Ishikawa (cell line): ENCODE measurements at regions not wholly inside any gene's neighbourhood (a gene's known extent, or its start where the extent isn't known, plus 50 kb on each side); places are given as distances from the start of the nearest gene placed in this dataset.

Source experiments
- CEBPB ChIP-seq: IDR thresholded peaks from 2 replicates; pipeline ENCODE4 v1.6.1; 2012
- CREB1 ChIP-seq: IDR thresholded peaks from 2 replicates; pipeline ENCODE4 v1.6.1; 2012; ENCODE audit warnings: low read depth
- EGR1 ChIP-seq: IDR thresholded peaks from 2 replicates; pipeline ENCODE4 v1.6.1; 2012
- EP300 ChIP-seq: IDR thresholded peaks from 2 replicates; pipeline ENCODE4 v1.6.1; 2012; ENCODE audit warnings: borderline replicate concordance
- FOXM1 ChIP-seq: IDR thresholded peaks from 2 replicates; pipeline ENCODE4 v1.6.1; 2012; ENCODE audit warnings: low read depth, borderline replicate concordance
- NFIC ChIP-seq: IDR thresholded peaks from 2 replicates; pipeline ENCODE4 v1.6.1; 2012
- RAD21 ChIP-seq: IDR thresholded peaks from 2 replicates; pipeline ENCODE4 v1.6.1; 2012; ENCODE audit warnings: low read depth
- TAF1 ChIP-seq: IDR thresholded peaks from 2 replicates; pipeline ENCODE4 v1.6.1; 2012; ENCODE audit warnings: low read depth, mild to moderate bottlenecking
- TCF12 ChIP-seq: IDR thresholded peaks from 2 replicates; pipeline ENCODE4 v1.6.1; 2012; ENCODE audit warnings: low read depth
- TEAD4 ChIP-seq: IDR thresholded peaks from 2 replicates; pipeline ENCODE4 v1.6.1; 2012
- YY1 ChIP-seq: IDR thresholded peaks from 2 replicates; pipeline ENCODE4 v1.6.1; 2012; ENCODE audit warnings: low read depth
- ZBTB7A ChIP-seq: IDR thresholded peaks from 2 replicates; pipeline ENCODE4 v1.6.1; 2012; ENCODE audit warnings: low read depth
- TF ChIP-seq, protein P1 (sequence below): IDR thresholded peaks from 2 replicates; pipeline ENCODE4 v1.6.1; 2012
- TF ChIP-seq, protein P2 (sequence below): IDR thresholded peaks from 2 replicates; pipeline ENCODE4 v1.6.1; 2012; ENCODE audit warnings: low read depth, mild to moderate bottlenecking
- TF ChIP-seq, protein P3 (sequence below): IDR thresholded peaks from 2 replicates; pipeline ENCODE4 v1.6.1; 2012

DNA sequence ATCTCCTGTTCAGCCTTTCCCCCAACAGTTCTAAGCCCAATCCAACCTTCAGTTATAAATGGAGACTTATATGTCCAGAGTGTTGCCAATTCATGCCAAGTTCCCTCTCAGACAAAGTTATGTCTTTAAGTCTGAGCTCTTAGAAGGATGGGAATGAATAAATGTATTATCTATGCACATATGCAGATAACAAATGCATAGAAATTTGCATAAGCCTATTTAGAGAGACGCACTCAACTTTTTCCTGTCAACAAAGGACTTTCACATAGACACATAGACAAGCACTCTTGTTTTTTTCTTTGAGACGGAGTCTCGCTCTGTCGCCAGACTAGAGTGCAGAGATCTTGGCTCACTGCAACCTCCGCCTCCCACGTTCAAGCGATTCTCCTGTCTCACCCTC, 95.1 kb downstream of the SOX9 start:
- no peak for TF ChIP-seq CEBPB
- TF ChIP-seq YY1 = no peak
- no peak for TF ChIP-seq EGR1
- TF ChIP-seq TEAD4 = no peak
- TF ChIP-seq TAF1 = no peak
- TF ChIP-seq, protein P1, sequence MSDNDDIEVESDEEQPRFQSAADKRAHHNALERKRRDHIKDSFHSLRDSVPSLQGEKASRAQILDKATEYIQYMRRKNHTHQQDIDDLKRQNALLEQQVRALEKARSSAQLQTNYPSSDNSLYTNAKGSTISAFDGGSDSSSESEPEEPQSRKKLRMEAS = no peak
- no peak for TF ChIP-seq EP300
- no peak for TF ChIP-seq RAD21
- no peak for TF ChIP-seq CREB1
- no peak for TF ChIP-seq TCF12
- TF ChIP-seq, protein P2, sequence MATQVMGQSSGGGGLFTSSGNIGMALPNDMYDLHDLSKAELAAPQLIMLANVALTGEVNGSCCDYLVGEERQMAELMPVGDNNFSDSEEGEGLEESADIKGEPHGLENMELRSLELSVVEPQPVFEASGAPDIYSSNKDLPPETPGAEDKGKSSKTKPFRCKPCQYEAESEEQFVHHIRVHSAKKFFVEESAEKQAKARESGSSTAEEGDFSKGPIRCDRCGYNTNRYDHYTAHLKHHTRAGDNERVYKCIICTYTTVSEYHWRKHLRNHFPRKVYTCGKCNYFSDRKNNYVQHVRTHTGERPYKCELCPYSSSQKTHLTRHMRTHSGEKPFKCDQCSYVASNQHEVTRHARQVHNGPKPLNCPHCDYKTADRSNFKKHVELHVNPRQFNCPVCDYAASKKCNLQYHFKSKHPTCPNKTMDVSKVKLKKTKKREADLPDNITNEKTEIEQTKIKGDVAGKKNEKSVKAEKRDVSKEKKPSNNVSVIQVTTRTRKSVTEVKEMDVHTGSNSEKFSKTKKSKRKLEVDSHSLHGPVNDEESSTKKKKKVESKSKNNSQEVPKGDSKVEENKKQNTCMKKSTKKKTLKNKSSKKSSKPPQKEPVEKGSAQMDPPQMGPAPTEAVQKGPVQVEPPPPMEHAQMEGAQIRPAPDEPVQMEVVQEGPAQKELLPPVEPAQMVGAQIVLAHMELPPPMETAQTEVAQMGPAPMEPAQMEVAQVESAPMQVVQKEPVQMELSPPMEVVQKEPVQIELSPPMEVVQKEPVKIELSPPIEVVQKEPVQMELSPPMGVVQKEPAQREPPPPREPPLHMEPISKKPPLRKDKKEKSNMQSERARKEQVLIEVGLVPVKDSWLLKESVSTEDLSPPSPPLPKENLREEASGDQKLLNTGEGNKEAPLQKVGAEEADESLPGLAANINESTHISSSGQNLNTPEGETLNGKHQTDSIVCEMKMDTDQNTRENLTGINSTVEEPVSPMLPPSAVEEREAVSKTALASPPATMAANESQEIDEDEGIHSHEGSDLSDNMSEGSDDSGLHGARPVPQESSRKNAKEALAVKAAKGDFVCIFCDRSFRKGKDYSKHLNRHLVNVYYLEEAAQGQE = no peak
- TF ChIP-seq NFIC = no peak

DNA sequence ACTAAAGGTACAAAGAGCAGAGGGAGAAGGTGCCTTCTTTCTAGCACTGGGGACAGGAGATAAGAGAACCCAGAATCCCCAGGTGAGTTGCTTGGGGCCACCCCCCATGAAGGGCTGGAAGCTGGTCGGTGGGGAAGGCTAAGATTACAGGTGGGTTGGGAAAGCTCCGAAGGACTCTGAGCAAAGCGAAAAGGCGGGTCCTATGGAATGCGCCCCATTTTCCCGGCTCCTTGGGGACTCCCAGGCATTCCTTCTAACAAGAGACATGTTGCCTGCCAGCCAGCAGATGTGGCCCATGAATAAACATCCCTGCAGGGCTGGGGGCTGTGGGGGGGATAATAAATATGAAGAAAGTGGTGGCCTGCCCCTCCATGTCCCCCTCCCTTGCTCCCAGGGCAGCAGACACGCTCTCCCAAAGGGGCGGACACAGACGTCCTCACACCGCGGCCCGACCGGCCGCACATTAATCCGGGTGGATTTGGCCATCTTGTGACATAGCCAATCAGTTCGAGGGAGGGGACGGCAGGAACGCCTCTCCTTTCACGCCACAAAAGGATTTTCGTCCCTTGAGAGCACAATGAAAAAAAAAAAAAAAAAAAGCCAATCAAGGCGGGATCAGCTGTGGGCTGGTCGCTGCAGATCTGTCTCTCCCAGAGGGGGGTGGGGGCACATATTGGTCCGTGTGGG, 98.5 kb downstream of the SOX9 start:
- TF ChIP-seq TCF12 = no peak
- no peak for TF ChIP-seq RAD21
- TF ChIP-seq, protein P3, sequence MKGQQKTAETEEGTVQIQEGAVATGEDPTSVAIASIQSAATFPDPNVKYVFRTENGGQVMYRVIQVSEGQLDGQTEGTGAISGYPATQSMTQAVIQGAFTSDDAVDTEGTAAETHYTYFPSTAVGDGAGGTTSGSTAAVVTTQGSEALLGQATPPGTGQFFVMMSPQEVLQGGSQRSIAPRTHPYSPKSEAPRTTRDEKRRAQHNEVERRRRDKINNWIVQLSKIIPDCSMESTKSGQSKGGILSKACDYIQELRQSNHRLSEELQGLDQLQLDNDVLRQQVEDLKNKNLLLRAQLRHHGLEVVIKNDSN = no peak
- no peak for TF ChIP-seq YY1
- TF ChIP-seq, protein P2 = no peak
- TF ChIP-seq TEAD4 = no peak
- no peak for TF ChIP-seq EP300
- no peak for TF ChIP-seq FOXM1
- TF ChIP-seq EGR1 = no peak

DNA sequence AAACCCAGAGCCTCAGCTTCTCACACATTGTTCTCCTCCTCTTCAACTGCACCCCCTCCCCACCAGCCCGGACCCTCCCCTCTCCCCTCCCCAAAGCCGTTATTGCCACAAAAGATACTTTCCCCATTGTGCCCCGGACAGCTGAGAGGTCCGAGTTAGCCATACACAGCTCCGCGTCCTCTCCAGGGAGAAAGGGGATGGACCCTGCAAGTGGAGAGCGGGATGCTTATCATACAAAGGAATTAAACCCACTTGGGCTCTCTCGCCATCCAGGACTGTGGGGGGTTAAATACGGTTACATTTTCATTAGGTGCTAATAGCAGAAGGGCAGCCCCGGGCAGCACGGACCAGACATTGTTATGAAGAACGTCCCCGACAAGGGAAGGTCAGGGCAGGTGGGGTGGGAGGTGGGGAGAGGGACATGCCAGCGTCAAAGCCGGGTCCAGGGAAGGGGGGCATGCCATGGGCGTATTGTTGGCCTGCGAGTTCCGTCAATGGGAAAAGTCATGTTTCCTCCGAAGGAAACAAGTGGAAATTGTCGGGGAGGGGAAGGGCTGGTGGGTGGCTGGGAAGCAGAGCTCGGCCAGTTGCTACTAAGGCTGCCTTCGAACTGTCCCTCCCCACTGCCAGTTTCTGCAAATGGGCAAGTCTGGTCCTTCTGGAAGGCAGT, 99.1 kb downstream of the SOX9 start:
- TF ChIP-seq EGR1 (no peak), CEBPB (no peak), CREB1 (no peak), TEAD4 (no peak), EP300 (no peak), YY1 (no peak), TAF1 (no peak), ZBTB7A (no peak)
- TF ChIP-seq, protein P2 = no peak
- TF ChIP-seq, protein P3 = no peak

DNA sequence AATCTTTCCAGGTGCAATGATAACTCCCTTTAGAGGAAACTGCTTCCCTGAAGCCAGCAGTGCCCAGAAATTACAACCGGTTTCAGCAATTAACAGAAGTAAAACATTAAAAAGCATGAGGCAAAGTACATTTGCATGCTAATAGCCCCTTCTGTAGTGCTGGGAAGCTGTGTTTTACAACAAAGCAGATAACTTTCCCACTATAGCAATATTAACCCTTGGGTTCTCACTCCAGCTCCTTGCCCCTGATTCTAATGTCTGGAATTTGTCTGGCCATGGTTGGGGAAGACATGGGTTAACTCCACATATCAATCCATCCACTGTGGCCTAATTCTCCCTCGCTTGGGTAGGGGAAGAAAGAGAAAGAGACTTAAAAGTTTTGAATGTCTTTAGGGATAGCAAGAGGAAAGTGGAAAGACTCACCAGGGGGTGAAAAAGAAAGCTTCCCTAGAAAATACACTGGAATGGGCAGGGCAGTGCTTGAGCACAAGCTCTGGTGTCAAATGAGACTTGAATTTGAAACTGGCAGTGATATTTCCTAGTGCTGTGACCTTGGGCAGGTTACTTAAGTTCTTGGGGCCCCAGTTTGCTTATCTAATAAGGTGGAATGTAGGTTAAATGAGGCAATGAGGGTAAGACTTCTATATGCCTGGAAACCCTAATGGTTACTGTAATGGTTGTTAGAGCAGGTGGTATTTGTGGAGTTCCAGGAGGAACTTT, 102.0 kb downstream of the SOX9 start:
- TF ChIP-seq TCF12 = no peak
- no peak for TF ChIP-seq YY1
- TF ChIP-seq EGR1 = no peak
- TF ChIP-seq CEBPB = no peak
- TF ChIP-seq, protein P2 = no peak
- TF ChIP-seq, protein P1 = no peak
- no peak for TF ChIP-seq CREB1
- no peak for TF ChIP-seq EP300
- no peak for TF ChIP-seq TAF1
- TF ChIP-seq, protein P3 = no peak
- TF ChIP-seq FOXM1 = no peak
- TF ChIP-seq ZBTB7A = no peak
